ENCODE measurements at regions not wholly inside any gene's neighbourhood (a gene's known extent, or its start where the extent isn't known, plus 50 kb on each side); places are given as distances from the start of the nearest gene placed in this dataset.

GRCh38 chr16:51407921-51408320 is 256.9 kb upstream of the SALL1 start:
- no peak overlapping the region for H3K4me3 Mint-ChIP-seq
- ATAC-seq (replicated peaks; ENCODE audit: extremely low read depth, poor library complexity, severe bottlenecking), result no peak
- no peaks in the 10 kb centered on the region for H3K27me3 Mint-ChIP-seq
- no peaks in the 10 kb centered on the region for H3K36me3 Mint-ChIP-seq (ENCODE audit: insufficient read depth)
- H3K9me3 Mint-ChIP-seq, result peaks cover 21% of the 10 kb centered on the region
- no peak for DNase-seq (ENCODE audit: low spot score in 2 of 2)
- no peaks in the 10 kb centered on the region for H3K4me1 Mint-ChIP-seq
- H3K27ac Mint-ChIP-seq (ENCODE audit: low read depth), result no peak overlapping the region

- H3K36me3 Mint-ChIP-seq (ENCODE audit: insufficient read depth), result no peaks in the 10 kb centered on the region
- peaks cover 21% of the 10 kb centered on the region for H3K9me3 Mint-ChIP-seq
- DNase-seq (ENCODE audit: low spot score in 2 of 2) (no peak), ATAC-seq (replicated peaks; ENCODE audit: extremely low read depth, poor library complexity, severe bottlenecking) (no peak)
- no peak overlapping the region for H3K4me3 Mint-ChIP-seq
- no peak overlapping the region for H3K27ac Mint-ChIP-seq (ENCODE audit: low read depth)
- H3K27me3 Mint-ChIP-seq, result no peaks in the 10 kb centered on the region
- no peaks in the 10 kb centered on the region for H3K4me1 Mint-ChIP-seq
These were observed 256.1 kb upstream of the SALL1 start for GRCh38 chr16:51407199-51407598.

- ATAC-seq (replicated peaks; ENCODE audit: extremely low read depth, poor library complexity, severe bottlenecking), result no peak
- H3K36me3 Mint-ChIP-seq (ENCODE audit: insufficient read depth), result no peaks in the 10 kb centered on the region
- peaks cover 14% of the 10 kb centered on the region for H3K9me3 Mint-ChIP-seq
- DNase-seq (ENCODE audit: low spot score in 2 of 2), result no peak
- no peaks in the 10 kb centered on the region for H3K27me3 Mint-ChIP-seq
- no peak overlapping the region for H3K27ac Mint-ChIP-seq (ENCODE audit: low read depth)
- H3K4me3 Mint-ChIP-seq, result no peak overlapping the region
- H3K4me1 Mint-ChIP-seq, result no peaks in the 10 kb centered on the region
These were observed 254.3 kb upstream of the SALL1 start for GRCh38 chr16:51405361-51405760.

- Mint-ChIP-seq H3K4me3 (no peak overlapping the region), H3K27ac (ENCODE audit: low read depth) (no peak overlapping the region)
These were observed 253.3 kb upstream of the SALL1 start for GRCh38 chr16:51404386-51404785.

GRCh38 chr16:51402785-51403184 is 251.7 kb upstream of the SALL1 start:
- Mint-ChIP-seq H3K4me3 (no peak overlapping the region), H3K9me3 (peaks cover 14% of the 10 kb centered on the region), H3K36me3 (ENCODE audit: insufficient read depth) (no peaks in the 10 kb centered on the region), H3K4me1 (no peaks in the 10 kb centered on the region), H3K27me3 (no peaks in the 10 kb centered on the region), H3K27ac (ENCODE audit: low read depth) (no peak overlapping the region)
- ATAC-seq (replicated peaks; ENCODE audit: extremely low read depth, poor library complexity, severe bottlenecking), result no peak
- DNase-seq (ENCODE audit: low spot score in 2 of 2), result no peak

More at GRCh38 chr16:51404386-51404785, 253.3 kb upstream of the SALL1 start:
- Mint-ChIP-seq H3K9me3 (peaks cover 14% of the 10 kb centered on the region), H3K27me3 (no peaks in the 10 kb centered on the region), H3K36me3 (ENCODE audit: insufficient read depth) (no peaks in the 10 kb centered on the region), H3K4me1 (no peaks in the 10 kb centered on the region)
- DNase-seq (ENCODE audit: low spot score in 2 of 2), result no peak
- ATAC-seq (replicated peaks; ENCODE audit: extremely low read depth, poor library complexity, severe bottlenecking), result no peak

GRCh38 chr16:51402298-51402697 is 251.2 kb upstream of the SALL1 start:
- no peak for DNase-seq (ENCODE audit: low spot score in 2 of 2)
- no peak for ATAC-seq (replicated peaks; ENCODE audit: extremely low read depth, poor library complexity, severe bottlenecking)
- Mint-ChIP-seq H3K27ac (ENCODE audit: low read depth) (no peak overlapping the region), H3K36me3 (ENCODE audit: insufficient read depth) (no peaks in the 10 kb centered on the region), H3K4me3 (no peak overlapping the region), H3K9me3 (peaks cover 14% of the 10 kb centered on the region), H3K4me1 (no peaks in the 10 kb centered on the region), H3K27me3 (no peaks in the 10 kb centered on the region)

- ATAC-seq (replicated peaks; ENCODE audit: extremely low read depth, poor library complexity, severe bottlenecking) (no peak), DNase-seq (ENCODE audit: low spot score in 2 of 2) (no peak)
- Mint-ChIP-seq H3K4me3 (no peak overlapping the region), H3K27me3 (no peaks in the 10 kb centered on the region), H3K9me3 (peaks cover 14% of the 10 kb centered on the region), H3K36me3 (ENCODE audit: insufficient read depth) (no peaks in the 10 kb centered on the region), H3K27ac (ENCODE audit: low read depth) (no peak overlapping the region), H3K4me1 (no peaks in the 10 kb centered on the region)
These were observed 250.6 kb upstream of the SALL1 start for GRCh38 chr16:51401673-51402072.

- no peak for ATAC-seq (replicated peaks; ENCODE audit: extremely low read depth, poor library complexity, severe bottlenecking)
These were observed 249.0 kb upstream of the SALL1 start for GRCh38 chr16:51399908-51400670.

GRCh38 chr16:51394421-51394820 is 243.4 kb upstream of the SALL1 start:
- peaks cover 9% of the 10 kb centered on the region for H3K9me3 Mint-ChIP-seq
- DNase-seq (ENCODE audit: low spot score in 2 of 2) (no peak), ATAC-seq (replicated peaks; ENCODE audit: extremely low read depth, poor library complexity, severe bottlenecking) (no peak)
- H3K4me3 Mint-ChIP-seq, result no peak overlapping the region
- no peaks in the 10 kb centered on the region for H3K4me1 Mint-ChIP-seq
- no peak overlapping the region for H3K27ac Mint-ChIP-seq (ENCODE audit: low read depth)
- no peaks in the 10 kb centered on the region for H3K27me3 Mint-ChIP-seq
- no peaks in the 10 kb centered on the region for H3K36me3 Mint-ChIP-seq (ENCODE audit: insufficient read depth)

More at GRCh38 chr16:51399908-51400670, 249.0 kb upstream of the SALL1 start:
- Mint-ChIP-seq H3K9me3 (peaks cover 11% of the 10 kb centered on the region), H3K4me3 (no peak overlapping the region), H3K36me3 (ENCODE audit: insufficient read depth) (no peaks in the 10 kb centered on the region), H3K27ac (ENCODE audit: low read depth) (no peak overlapping the region), H3K27me3 (no peaks in the 10 kb centered on the region), H3K4me1 (no peaks in the 10 kb centered on the region)
- DNase-seq (ENCODE audit: low spot score in 2 of 2), result no peak

GRCh38 chr16:51393381-51394005 is 242.4 kb upstream of the SALL1 start:
- Mint-ChIP-seq H3K27ac (ENCODE audit: low read depth) (no peak overlapping the region), H3K9me3 (peaks cover 9% of the 10 kb centered on the region), H3K4me3 (no peak overlapping the region), H3K4me1 (no peaks in the 10 kb centered on the region), H3K36me3 (ENCODE audit: insufficient read depth) (no peaks in the 10 kb centered on the region), H3K27me3 (no peaks in the 10 kb centered on the region)
- ATAC-seq (replicated peaks; ENCODE audit: extremely low read depth, poor library complexity, severe bottlenecking) (no peak), DNase-seq (ENCODE audit: low spot score in 2 of 2) (no peak)

GRCh38 chr16:51392521-51393187 is 241.6 kb upstream of the SALL1 start:
- Mint-ChIP-seq H3K27ac (ENCODE audit: low read depth) (no peak overlapping the region), H3K4me1 (no peaks in the 10 kb centered on the region), H3K9me3 (peaks cover 9% of the 10 kb centered on the region), H3K27me3 (no peaks in the 10 kb centered on the region), H3K36me3 (ENCODE audit: insufficient read depth) (no peaks in the 10 kb centered on the region), H3K4me3 (no peak overlapping the region)
- DNase-seq (ENCODE audit: low spot score in 2 of 2), result no peak
- no peak for ATAC-seq (replicated peaks; ENCODE audit: extremely low read depth, poor library complexity, severe bottlenecking)

GRCh38 chr16:51391798-51392511 is 240.9 kb upstream of the SALL1 start:
- DNase-seq (ENCODE audit: low spot score in 2 of 2), result no peak
- Mint-ChIP-seq H3K4me1 (no peaks in the 10 kb centered on the region), H3K27ac (ENCODE audit: low read depth) (no peak overlapping the region), H3K4me3 (no peak overlapping the region), H3K36me3 (ENCODE audit: insufficient read depth) (no peaks in the 10 kb centered on the region), H3K9me3 (peaks cover 9% of the 10 kb centered on the region), H3K27me3 (no peaks in the 10 kb centered on the region)
- ATAC-seq (replicated peaks; ENCODE audit: extremely low read depth, poor library complexity, severe bottlenecking), result no peak

Data from central memory CD8-positive, alpha-beta T cell (primary cell).